Activated CD4-positive, alpha-beta T cell treated with anti-CD3 and anti-CD28 coated beads, Interleukin-10, Interleukin-2, amounts not matched to agents 100 ng/mL and 50 ng/mL, durations not matched to agents 16 hours and 8 hours (primary cell): ENCODE measurements at regions not wholly inside any gene's neighbourhood (a gene's known extent, or its start where the extent isn't known, plus 50 kb on each side); places are given as distances from the start of the nearest gene placed in this dataset.
"Not testable (repeated sequence)": the region's sequence is repeated elsewhere in the genome, so short reads cannot be mapped to it uniquely, and the experiment has no call there.

Experiments used
- DNase-seq: peaks from one replicate; pipeline ENCODE4 v3.0.0-alpha.2; 2020

DNA sequence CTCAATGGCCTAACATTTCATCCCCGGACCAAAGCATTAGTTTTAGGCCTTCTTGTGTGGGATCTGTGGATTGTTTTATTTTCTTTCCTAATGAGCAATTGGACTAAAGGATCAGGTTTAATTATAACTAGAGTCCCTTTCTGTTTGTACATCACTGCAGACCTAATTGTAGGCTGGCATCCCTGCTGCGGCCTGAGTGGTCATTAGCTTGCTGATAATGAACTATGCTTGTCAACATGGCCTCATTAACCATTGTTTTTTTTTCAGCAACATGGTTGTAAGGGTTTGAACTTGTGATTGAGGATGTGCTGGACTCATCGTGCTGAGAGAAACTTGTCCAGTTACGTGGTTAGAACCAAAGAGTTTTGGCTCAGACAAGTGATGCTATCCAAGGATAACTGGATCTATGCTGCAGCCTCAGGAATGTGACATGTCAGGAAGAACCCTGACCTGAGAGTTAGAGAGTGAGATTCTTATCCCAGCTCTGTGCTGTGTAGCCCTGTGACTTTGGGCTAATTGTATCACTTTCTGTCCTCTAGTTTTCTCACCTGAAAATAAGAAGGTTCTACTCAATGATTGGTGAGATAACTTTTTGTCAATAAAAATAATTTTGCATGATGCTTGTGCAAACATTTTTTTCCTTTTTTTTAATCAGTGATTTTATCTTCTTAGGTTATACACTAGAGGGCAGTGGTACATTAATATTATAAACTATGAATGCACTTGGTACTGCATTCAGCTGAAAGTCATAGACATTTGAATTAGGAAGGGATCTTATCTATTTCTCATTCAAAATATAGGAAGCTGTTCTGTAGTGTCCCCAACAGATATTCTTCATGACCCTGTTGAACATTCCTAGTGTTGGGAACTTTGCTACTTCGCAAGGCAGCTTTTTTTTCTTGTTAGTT lies 140.9 kb downstream of the RNF144B start:
- no peak for DNase-seq

DNA sequence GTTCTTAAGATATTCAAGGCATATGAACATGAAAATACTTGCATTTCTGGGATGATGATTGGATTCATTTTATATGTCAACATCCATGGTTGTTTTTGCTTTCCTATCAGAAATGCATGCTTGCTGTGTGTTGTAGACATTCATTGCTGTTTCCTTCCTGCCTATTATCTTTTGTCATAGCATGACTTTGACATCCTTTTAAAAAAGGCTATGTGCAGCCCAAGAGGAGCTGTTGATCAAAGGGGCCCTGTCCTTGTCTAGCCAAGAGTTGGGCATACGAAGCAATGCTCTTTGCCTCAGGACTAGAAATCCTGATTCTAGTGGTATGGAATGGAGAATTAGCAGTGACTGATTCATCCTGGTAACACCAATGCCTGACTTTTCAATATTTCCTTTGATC lies 143.1 kb downstream of the RNF144B start:
- DNase-seq = no peak

DNA sequence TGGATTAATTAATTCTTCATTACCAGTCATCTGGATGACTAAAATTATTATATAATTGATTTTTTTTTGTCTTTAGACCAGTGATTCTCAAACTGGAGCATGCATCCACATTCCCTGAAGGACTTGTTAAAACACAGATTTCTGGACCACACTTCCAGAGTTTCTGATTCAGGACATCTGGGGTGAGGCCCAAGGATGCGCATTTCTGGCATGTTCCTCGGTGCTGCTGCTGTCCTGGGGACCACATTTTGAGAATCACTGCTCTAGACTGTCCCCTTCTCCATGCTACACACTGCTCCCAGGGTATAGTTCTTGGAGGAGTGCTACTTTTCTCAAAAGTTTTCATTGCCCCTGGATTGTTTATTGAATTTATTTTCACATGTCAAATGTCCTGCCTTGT lies 145.0 kb downstream of the RNF144B start:
- DNase-seq = no peak

DNA sequence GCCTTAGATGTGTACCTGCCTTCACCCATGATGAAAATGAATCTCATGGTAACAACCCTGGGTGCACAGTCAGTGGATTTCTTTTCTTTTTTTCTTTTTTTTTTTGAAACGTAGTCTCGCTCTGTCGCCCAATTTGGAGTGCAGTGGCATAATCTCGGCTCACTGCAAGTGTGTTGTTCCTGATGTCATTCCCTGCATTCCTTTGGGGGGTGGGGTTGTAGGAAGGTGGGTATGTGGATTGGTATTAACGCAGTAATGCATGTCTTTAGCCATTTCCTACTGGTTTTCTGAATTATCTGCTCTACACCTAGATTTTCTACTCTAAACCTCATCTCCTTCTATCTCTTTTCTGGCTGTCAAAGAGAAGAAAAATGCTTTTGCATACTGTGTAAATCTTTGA lies 146.6 kb downstream of the RNF144B start:
- DNase-seq = no peak

DNA sequence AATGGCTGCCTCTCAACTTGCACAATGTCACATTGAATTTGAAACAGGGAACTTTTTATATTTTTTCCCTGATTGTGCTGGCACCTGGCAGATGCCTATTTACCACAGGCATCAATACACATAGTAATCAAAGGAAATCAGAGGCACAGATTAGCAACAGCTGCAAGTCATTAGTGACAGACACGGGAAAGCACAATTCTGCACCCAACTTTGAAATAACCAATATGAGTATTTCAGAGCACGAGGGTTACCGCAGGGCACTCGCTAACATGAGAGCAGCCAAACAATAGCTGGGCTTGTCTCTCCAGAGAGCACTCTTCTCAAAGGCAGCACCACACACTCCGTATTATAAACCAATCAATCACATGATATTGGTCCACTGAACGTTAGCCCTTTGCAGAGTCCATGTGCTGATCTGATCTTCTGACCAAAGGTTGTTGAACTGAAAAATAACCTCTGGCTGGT lies 149.5 kb downstream of the RNF144B start:
- DNase-seq = no peak

DNA sequence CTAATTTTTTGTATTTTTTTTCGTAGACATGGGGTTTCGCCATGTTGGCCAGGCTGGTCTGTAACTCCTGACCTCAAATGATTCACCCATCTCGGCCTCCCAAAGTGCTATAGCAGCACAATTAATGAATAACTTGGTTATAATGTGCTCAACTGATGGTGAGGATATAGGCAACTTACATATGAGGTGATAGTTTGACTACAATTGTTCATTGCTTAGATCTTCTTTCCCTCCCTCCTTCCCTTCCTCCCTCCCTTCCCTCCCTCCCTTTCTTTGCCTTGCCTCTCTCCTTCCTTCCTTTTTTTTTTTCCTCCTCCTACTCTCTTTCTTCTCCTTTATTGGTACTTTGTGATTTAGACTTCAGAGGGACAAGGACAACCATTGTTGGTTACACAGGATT lies 151.2 kb downstream of the RNF144B start:
- DNase-seq = no peak

DNA sequence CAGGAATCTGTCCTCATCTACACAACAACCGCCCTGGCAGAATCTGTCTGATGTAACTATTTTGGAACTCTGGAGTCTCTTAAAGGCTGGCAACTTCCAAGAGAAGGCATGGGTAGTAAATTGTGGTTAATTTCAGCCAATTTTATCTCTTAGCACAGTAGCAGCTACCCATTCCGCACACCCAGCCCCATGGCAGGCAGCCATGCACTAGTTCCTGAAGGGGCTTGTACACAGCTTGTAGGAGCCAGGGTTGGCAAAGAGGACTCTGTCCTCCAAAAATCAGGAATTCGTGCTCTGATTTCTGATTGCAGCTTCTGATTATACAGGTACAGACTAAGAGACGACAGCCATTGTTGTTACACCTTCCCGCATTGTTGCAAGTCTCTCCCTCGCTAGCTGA lies 155.9 kb downstream of the RNF144B start:
- DNase-seq = no peak

DNA sequence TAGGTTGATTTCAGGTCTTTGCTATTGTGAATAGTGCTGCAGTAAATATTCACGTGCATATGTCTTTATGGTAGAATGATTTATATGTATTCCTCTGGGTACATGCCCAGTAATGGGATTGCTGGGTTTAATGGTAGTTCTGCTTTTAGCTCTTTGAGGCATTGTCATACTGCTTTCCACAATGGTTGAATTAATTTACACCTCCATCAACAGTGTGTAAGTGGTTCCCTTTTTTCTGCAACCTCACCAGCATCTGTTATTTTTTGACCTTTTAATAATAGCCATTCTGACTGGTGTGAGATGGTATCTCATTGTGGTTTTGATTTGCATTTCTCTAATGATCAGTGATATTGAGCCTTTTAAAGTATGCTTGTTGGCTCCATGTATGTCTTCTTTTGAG lies 158.0 kb downstream of the RNF144B start:
- not testable (repeated sequence) for DNase-seq

DNA sequence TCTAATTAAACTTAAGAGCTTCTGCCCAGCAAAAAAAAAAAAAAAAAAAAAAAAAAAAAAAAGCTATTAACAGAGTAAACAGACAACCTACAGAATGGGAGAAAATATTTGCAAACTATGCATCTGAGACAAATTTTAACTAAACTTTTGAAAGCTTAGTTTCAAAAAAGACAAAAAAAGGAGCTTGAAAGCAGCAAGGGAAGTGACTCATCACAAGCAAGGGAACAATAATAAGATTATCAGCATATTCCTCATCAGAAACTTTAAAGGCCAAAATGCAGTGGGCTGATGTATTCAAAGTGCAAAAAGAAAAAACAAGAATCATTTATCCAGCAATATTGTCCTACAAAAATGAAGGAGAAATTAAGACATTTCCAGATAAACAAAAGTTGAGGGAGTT lies 158.6 kb downstream of the RNF144B start:
- no peak for DNase-seq

DNA sequence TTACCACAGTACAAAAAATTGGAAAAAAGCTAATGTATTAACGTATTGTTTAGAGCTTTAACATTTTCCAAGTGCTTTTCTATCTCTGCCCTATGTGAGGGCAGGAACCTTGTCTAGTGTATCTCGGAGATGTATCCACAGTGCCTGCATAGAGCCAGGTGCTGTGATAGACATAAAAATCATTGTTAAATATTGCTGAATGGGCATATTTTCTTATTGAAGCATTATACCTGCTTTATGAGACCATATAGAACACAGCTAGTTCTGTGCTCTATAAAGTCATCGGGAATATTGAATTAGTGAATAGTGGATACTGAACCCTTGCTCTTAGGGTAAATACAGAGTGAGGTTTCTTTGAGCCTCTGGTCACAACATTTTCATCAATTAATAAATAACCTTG lies 163.0 kb downstream of the RNF144B start:
- DNase-seq = no peak

DNA sequence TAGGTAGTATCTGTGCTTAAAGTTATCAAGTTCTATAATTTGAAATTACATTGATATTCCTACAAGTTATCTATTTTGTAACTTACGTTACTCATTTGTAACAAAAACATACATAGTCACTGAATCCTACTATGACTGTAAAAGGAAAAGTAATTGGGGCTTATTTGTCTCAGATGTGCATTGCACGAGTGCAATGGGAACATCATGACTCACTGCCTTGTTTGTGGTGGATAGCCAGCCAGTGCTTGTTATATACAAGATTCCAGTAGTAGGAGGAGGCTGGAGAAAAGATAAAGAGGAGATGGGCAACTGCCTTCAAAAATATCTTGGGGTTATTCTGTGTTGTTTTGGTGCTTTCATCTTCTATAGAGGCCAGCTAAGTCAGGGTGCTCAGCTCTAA lies 164.1 kb downstream of the RNF144B start:
- no peak for DNase-seq

DNA sequence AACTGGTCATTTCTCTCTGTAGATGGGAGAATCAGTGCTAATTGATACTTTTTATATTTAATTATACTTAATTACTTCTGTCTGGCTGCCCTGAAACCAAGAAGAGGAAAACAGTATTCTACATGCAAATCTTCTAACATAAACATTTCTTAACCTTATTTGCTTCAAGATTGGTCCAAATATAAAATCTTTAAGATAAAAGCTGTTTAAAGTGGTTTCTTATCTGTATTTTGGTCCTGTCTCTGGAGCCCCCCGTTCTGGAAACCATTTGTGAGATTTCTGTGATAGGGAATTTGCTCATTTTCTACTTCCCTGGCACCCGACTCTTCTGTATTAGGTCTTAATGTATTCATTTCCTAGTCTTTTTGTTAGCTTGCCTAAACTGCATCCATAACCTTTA lies 168.6 kb downstream of the RNF144B start:
- no peak for DNase-seq

DNA sequence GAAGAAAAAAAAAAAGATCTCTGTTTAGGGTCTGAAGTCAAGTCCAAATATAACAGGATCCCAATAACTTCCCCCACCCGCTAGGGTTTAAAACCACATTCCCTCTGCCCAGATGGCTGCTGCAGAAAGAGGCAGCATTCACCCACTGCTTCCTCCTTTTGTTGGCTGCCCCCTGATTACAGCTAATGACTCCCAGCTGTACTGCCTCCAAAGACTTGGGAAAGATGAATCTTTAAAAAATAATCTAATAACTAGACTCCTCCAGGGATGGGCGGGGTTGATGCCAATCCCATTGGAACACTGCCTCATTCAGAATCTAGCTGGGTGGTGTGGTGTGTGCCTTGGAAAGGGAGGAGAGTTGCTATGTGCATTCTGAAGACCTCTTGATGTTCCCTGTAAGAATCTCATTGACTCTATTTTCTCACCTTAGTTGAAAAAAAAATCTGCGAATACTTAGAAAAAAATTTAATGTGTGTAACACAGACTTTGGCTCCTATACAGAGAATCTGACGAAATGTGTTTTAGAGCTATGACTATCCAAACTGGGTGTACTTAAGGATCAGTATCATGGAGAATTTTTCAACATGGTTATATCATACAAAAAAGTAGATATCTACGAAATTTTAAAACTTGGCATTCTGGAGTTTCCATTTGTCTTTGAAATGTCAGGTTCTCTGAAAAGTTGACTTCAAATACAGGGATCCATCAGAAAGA lies 174.0 kb downstream of the RNF144B start:
- DNase-seq = no peak

DNA sequence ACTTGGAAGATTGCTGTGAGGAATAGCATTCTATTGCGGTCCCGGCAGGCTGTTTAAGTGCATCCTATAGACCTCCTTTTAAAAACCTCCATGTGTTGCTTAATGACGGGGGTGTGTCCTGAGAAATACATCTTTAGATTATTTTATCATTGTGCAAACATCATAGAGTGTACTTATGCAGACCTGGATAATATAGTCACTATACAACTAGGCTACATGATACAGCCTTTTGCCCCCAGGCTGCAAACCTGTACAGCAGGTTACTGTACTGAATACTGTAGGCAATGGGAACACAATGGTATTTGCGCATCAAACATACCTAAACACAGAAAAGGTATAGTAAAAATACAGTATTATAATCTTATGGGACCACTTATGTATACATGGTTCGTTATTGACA lies 175.6 kb downstream of the RNF144B start:
- no peak for DNase-seq

DNA sequence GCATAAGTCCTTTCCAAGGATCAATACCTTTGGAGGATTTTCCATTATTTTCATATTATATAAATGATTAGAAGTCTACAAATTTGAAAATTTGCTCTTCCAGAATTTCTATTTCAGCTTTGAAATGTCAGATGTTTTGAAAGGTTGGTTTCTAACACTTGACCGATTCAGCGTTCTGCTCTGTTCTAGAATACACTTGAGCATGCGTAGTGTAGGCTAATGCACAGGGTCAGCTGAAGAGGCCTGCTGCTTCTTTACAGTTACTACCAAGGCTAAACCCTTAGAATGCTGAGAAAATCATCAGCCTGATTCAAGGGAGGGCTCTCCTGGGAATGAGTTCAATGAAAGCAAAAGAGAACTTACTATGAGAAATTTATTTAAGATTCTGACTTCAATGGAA lies 177.6 kb downstream of the RNF144B start:
- DNase-seq = no peak

DNA sequence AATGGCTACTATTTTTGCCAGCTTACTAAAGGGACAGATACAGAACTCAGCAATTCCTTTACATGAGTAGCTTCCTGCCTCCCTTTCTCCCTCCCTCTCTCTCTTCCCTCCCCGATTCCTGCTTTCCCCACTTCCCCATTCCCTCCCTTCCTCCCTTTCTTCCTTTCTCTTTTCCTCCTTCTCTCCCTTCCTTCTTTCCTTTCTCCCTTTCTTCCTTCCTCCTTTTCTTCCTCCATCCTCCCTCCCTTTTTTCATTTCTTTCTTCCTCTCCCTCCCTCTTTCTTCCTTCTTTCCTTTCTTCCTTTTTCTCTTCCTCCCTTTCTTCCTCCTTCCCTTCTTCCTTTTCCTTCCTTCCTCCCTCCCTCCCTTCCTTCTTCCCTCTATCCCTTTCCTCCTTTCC lies 178.1 kb downstream of the RNF144B start:
- DNase-seq = no peak

DNA sequence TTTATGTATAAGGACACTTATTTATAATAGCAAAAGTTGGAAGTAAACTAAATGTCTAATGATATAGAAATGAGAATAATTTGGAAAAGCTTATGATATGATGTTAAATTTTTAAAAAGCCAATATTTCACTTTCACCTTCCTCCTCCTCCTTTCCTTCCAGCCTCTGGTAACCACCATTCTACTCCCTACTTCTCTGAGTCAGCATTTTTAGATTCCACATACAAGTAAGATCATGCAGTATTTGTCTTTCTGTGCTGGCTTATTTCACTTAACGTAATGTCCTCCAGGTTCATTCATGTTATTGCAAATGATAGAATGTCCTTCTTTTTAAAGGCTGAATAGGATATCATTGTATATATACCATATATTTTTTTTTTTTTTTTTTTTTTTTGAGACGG lies 180.2 kb downstream of the RNF144B start:
- no peak for DNase-seq

DNA sequence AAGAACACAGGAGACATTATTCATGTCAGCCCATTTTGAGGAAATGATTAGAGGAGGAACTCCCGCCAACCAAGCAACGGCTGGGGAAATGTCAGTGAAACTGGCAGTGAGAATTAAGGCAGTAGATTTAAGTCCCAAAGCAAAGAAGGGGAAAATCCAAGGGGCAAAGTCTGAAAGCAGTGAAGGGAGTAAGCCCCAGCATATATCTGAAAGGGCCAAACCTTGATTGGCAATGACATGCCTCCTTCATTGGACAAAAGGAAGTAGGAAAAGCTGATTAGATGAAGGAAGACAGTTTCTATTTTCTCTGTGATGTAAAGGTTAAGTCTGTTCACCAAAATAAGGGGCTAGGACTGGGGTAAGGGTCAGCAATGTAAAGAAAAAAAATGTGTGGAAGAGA lies 190.3 kb downstream of the RNF144B start:
- no peak for DNase-seq

DNA sequence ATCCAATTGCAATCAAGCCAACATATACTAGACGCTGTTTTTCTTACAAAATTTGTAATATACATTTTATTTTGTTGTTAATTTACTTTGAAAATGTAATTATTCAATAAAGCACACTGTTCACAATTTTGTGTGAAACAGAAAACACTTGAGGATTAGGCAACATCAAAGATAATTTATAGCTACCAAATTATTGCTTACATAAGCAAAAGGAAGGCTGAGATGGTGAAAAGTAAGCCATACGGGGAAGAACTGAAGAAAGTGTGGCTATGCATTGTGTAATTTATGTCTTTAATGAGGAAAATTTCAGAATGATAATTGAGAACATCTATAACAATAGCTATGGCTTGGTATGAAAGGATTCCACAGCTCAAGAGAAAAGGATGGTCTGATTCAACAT lies 192.0 kb downstream of the RNF144B start:
- no peak for DNase-seq

DNA sequence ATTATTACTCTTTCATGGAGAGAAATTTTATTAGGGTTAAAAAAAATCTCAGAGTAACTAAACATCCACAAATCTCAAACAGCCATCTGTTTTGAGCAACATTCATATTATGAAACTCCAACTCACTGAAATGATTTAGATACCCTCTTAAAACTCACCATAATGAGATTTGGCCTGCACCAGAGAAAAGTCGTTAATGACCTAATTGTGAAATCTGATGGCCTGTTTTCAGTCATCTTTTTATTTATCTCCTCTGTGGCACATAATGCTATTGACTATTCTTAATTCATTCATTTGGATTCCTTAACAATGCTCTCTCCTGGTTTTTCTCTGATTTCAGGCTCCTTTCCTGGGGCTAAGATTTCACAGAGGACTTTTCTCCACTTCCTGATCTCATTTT lies 192.7 kb downstream of the RNF144B start:
- no peak for DNase-seq

DNA sequence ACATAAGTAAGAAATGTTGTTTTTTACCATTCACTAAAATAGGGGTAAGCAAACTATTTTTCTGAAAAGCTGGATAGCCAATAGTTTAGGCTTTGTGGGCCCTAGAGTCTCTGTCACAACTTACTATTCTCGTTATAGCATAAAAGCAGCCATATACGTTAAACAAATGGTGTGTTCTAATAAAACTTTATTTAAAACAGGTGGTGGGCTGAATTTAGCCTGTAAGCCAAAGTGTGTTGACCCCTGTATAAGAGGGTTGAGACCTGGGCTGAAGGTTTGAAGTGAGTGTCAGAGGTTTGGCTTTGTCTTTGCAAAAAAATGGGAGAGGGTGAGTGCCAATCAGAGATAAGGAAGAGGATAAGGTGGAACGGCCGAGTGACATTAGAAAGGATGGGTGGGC lies 197.2 kb downstream of the RNF144B start:
- no peak for DNase-seq

DNA sequence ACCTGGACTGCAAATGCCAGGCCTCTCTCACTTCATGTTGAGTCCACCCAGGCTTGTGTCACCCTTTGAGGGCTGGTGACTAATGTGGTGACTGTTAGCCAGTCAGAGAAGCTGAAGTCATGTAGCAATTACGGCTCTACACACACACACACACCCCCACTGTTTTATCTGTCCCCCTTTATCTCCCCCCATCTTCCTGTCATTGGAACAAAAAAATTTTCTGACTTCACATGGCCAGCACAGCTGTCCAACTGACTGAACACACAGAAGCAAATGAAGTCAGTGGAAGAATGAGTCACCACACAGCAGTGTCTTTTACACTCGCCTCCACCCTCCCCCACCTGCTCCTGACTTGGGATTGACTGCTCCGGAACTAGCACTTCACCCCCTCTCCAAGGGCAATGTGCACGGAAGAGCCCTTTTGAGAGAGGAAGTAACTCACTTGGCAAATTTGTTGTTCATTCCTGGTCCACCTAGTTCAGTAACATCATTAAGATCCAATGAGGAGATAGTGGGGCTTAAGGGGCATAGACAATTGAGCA lies 198.0 kb downstream of the RNF144B start:
- DNase-seq = no peak

DNA sequence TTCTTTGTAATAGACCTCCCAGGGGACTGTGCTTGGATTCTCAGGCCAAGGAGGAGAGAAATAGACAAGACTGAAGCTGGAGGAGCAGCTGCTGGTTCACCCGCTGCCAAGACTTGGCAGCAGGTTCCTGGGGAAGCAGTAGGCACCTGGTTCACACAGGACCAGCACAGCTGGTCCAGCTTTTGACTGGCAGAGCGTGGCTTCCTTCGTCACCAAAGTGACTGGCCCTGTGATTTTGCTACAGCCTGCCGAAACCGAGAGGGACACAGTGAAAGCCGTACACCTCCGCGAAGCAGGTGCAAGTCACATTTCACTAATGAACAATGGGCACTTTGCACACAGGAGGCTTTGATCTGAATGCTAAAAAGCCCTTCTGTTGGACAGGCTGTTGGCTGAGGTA lies 199.0 kb downstream of the RNF144B start:
- DNase-seq = no peak
